NCI-H1092 (cell line): ENCODE measurements at regions not wholly inside any gene's neighbourhood (a gene's known extent, or its start where the extent isn't known, plus 50 kb on each side); places are given as distances from the start of the nearest gene placed in this dataset.
"Not testable (repeated sequence)": the region's sequence is repeated elsewhere in the genome, so short reads cannot be mapped to it uniquely, and the experiment has no call there.

Experiments used
- DNase-seq: peaks from one replicate; lab custom pipeline; 2025; lab: John Stamatoyannopoulos, UW

- DNase-seq: no peak
These were observed 241.6 kb downstream of the TFAP2B start for GRCh38 chr6:51060262-51060762.

- no peak for DNase-seq
These were observed 243.6 kb downstream of the TFAP2B start for GRCh38 chr6:51062166-51062722.

- DNase-seq: no peak
These were observed 259.3 kb downstream of the TFAP2B start for GRCh38 chr6:51077821-51078518.

GRCh38 chr6:51090343-51090742 lies 271.7 kb downstream of the TFAP2B start:
- DNase-seq: no peak

- no peak for DNase-seq
These were observed 275.2 kb downstream of the TFAP2B start for GRCh38 chr6:51093871-51094270.

- DNase-seq: no peak
These were observed 275.6 kb downstream of the TFAP2B start for GRCh38 chr6:51094271-51094670.

GRCh38 chr6:51098246-51098645 lies 279.6 kb downstream of the TFAP2B start:
- DNase-seq: no peak

- no peak for DNase-seq
These were observed 280.1 kb downstream of the TFAP2B start for GRCh38 chr6:51098791-51099190.

- DNase-seq: no peak
These were observed 280.5 kb downstream of the TFAP2B start for GRCh38 chr6:51099201-51099600.

- DNase-seq: no peak
These were observed 286.7 kb downstream of the TFAP2B start for GRCh38 chr6:51105357-51105756.

GRCh38 chr6:51107769-51108203 lies 289.1 kb downstream of the TFAP2B start:
- DNase-seq: no peak

- no peak for DNase-seq
These were observed 290.0 kb downstream of the TFAP2B start for GRCh38 chr6:51108563-51109234.

- no peak for DNase-seq
These were observed 294.1 kb downstream of the TFAP2B start for GRCh38 chr6:51112731-51113130.

- no peak for DNase-seq
These were observed 298.1 kb downstream of the TFAP2B start for GRCh38 chr6:51116723-51117122.

GRCh38 chr6:51118792-51119191 lies 300.1 kb downstream of the TFAP2B start:
- no peak for DNase-seq

- DNase-seq: no peak
These were observed 301.3 kb downstream of the TFAP2B start for GRCh38 chr6:51120016-51120415.

GRCh38 chr6:51121380-51121976 lies 302.8 kb downstream of the TFAP2B start:
- not testable (repeated sequence) for DNase-seq

- no peak for DNase-seq
These were observed 310.4 kb downstream of the TFAP2B start for GRCh38 chr6:51129043-51129442.

GRCh38 chr6:51137777-51138176 lies 319.1 kb downstream of the TFAP2B start:
- no peak for DNase-seq

- no peak for DNase-seq
These were observed 321.3 kb downstream of the TFAP2B start for GRCh38 chr6:51139950-51140385.

GRCh38 chr6:51141080-51141479 lies 322.4 kb downstream of the TFAP2B start:
- DNase-seq: no peak

GRCh38 chr6:51147756-51148155 lies 329.1 kb downstream of the TFAP2B start:
- no peak for DNase-seq

GRCh38 chr6:51152594-51152993 lies 333.9 kb downstream of the TFAP2B start:
- DNase-seq: no peak
